Mononuclear cell (primary cell): ENCODE measurements at regions not wholly inside any gene's neighbourhood (a gene's known extent, or its start where the extent isn't known, plus 50 kb on each side); places are given as distances from the start of the nearest gene placed in this dataset.
"Not testable (repeated sequence)": the region's sequence is repeated elsewhere in the genome, so short reads cannot be mapped to it uniquely, and the experiment has no call there.

ENCODE experiments used
- H3K27me3 ChIP-seq: 2 replicates; pipeline ENCODE4 v1.6.0; 2011; ENCODE audit warnings: low read length, control low read depth; ENCODE audit not compliant: insufficient read depth
- H3K4me1 ChIP-seq: 2 replicates; pipeline ENCODE4 v1.5.1; 2011; ENCODE audit warnings: mild to moderate bottlenecking, low read length, control low read depth; ENCODE audit not compliant: insufficient read depth
- H3K4me3 ChIP-seq: 2 replicates; pipeline ENCODE4 v1.5.1; 2011; ENCODE audit warnings: mild to moderate bottlenecking, low read length, moderate library complexity
- H3K9me3 ChIP-seq: 2 replicates; pipeline ENCODE4 v1.5.1; 2011; ENCODE audit warnings: low read depth, mild to moderate bottlenecking, control low read depth, low read length

- Histone ChIP-seq H3K4me3 (no peak overlapping the region), H3K27me3 (no peaks in the 10 kb centered on the region), H3K9me3 (no peaks in the 10 kb centered on the region), H3K4me1 (no peaks in the 10 kb centered on the region)
Observed at GRCh38 chr10:21146436-21146789, 249.3 kb upstream of the NEBL start.

- H3K4me1 ChIP-seq, result no peaks in the 10 kb centered on the region
Observed at GRCh38 chr10:21145751-21146435, 248.8 kb upstream of the NEBL start.

GRCh38 chr10:21144047-21144446 lies 246.9 kb upstream of the NEBL start:
- no peaks in the 10 kb centered on the region for H3K4me1 ChIP-seq
- no peak overlapping the region for H3K4me3 ChIP-seq
- H3K27me3 ChIP-seq, result no peaks in the 10 kb centered on the region
- H3K9me3 ChIP-seq, result no peaks in the 10 kb centered on the region

More at GRCh38 chr10:21145751-21146435, 248.8 kb upstream of the NEBL start:
- Histone ChIP-seq H3K9me3 (no peaks in the 10 kb centered on the region), H3K4me3 (no peak overlapping the region), H3K27me3 (no peaks in the 10 kb centered on the region)

GRCh38 chr10:21141946-21142492 lies 244.9 kb upstream of the NEBL start:
- Histone ChIP-seq H3K4me3 (no peak overlapping the region), H3K9me3 (no peaks in the 10 kb centered on the region), H3K27me3 (no peaks in the 10 kb centered on the region), H3K4me1 (no peaks in the 10 kb centered on the region)

GRCh38 chr10:21138769-21139340 lies 241.7 kb upstream of the NEBL start:
- Histone ChIP-seq H3K9me3 (no peaks in the 10 kb centered on the region), H3K27me3 (no peaks in the 10 kb centered on the region), H3K4me3 (no peak overlapping the region), H3K4me1 (no peaks in the 10 kb centered on the region)

- Histone ChIP-seq H3K27me3 (no peaks in the 10 kb centered on the region), H3K4me3 (no peak overlapping the region), H3K9me3 (no peaks in the 10 kb centered on the region), H3K4me1 (no peaks in the 10 kb centered on the region)
Observed at GRCh38 chr10:21135023-21135931, 238.2 kb upstream of the NEBL start.

- Histone ChIP-seq H3K4me1 (no peaks in the 10 kb centered on the region), H3K27me3 (no peaks in the 10 kb centered on the region), H3K9me3 (no peaks in the 10 kb centered on the region), H3K4me3 (no peak overlapping the region)
Observed at GRCh38 chr10:21134645-21135022, 237.5 kb upstream of the NEBL start.

GRCh38 chr10:21130683-21131442 lies 233.8 kb upstream of the NEBL start:
- Histone ChIP-seq H3K4me1 (no peaks in the 10 kb centered on the region), H3K9me3 (no peaks in the 10 kb centered on the region), H3K4me3 (no peak overlapping the region), H3K27me3 (no peaks in the 10 kb centered on the region)

- Histone ChIP-seq H3K9me3 (no peaks in the 10 kb centered on the region), H3K27me3 (no peaks in the 10 kb centered on the region), H3K4me1 (no peaks in the 10 kb centered on the region), H3K4me3 (no peak overlapping the region)
Observed at GRCh38 chr10:21130108-21130507, 233.0 kb upstream of the NEBL start.

GRCh38 chr10:21125471-21126228 lies 228.5 kb upstream of the NEBL start:
- H3K4me1 ChIP-seq, result no peaks in the 10 kb centered on the region
- no peaks in the 10 kb centered on the region for H3K27me3 ChIP-seq
- H3K4me3 ChIP-seq, result no peak overlapping the region
- H3K9me3 ChIP-seq, result no peaks in the 10 kb centered on the region

- no peak overlapping the region for H3K4me3 ChIP-seq
- H3K4me1 ChIP-seq, result no peaks in the 10 kb centered on the region
- no peaks in the 10 kb centered on the region for H3K27me3 ChIP-seq
- no peaks in the 10 kb centered on the region for H3K9me3 ChIP-seq
Observed at GRCh38 chr10:21122907-21123306, 225.8 kb upstream of the NEBL start.

- H3K4me1 ChIP-seq, H3K27me3 ChIP-seq, H3K4me3 ChIP-seq, H3K9me3 ChIP-seq: not testable (repeated sequence)
Observed at GRCh38 chr10:21121822-21122221, 224.7 kb upstream of the NEBL start.

- no peaks in the 10 kb centered on the region for H3K27me3 ChIP-seq
- H3K4me1 ChIP-seq, result no peaks in the 10 kb centered on the region
- H3K4me3 ChIP-seq, result no peak overlapping the region
- no peaks in the 10 kb centered on the region for H3K9me3 ChIP-seq
Observed at GRCh38 chr10:21114683-21115082, 217.6 kb upstream of the NEBL start.

- H3K4me1 ChIP-seq, result no peaks in the 10 kb centered on the region
- no peaks in the 10 kb centered on the region for H3K27me3 ChIP-seq
- no peaks in the 10 kb centered on the region for H3K9me3 ChIP-seq
- no peak overlapping the region for H3K4me3 ChIP-seq
Observed at GRCh38 chr10:21110358-21110757, 213.2 kb upstream of the NEBL start.
